ENCODE measurements at regions not wholly inside any gene's neighbourhood (a gene's known extent, or its start where the extent isn't known, plus 50 kb on each side); places are given as distances from the start of the nearest gene placed in this dataset.

GRCh38 chr19:30120860-30121484 lies 178.9 kb downstream of the URI1 start:
- Mint-ChIP-seq H3K27me3 (no peaks in the 10 kb centered on the region), H3K4me1 (no peaks in the 10 kb centered on the region), H3K9me3 (no peaks in the 10 kb centered on the region), H3K4me3 (no peak overlapping the region), H3K36me3 (ENCODE audit: low read depth) (no peaks in the 10 kb centered on the region), H3K27ac (no peak overlapping the region)
- TF ChIP-seq CTCF (IDR thresholded peaks at IDR 0.05), result no peak
- ATAC-seq (ENCODE audit: low read depth) (no peak), DNase-seq (no peak)
- intact Hi-C loops (cut with micrococcal nuclease), result no loop called here
- ChIA-PET CTCF (no interaction called here), POLR2A (no interaction called here)

GRCh38 chr19:30122431-30122830 lies 180.4 kb downstream of the URI1 start:
- no peak overlapping the region for H3K27ac Mint-ChIP-seq
- DNase-seq (no peak), ATAC-seq (ENCODE audit: low read depth) (no peak)
- no peaks in the 10 kb centered on the region for H3K9me3 Mint-ChIP-seq
- no peaks in the 10 kb centered on the region for H3K4me1 Mint-ChIP-seq
- ChIA-PET POLR2A (no interaction called here), CTCF (no interaction called here)
- H3K36me3 Mint-ChIP-seq (ENCODE audit: low read depth), result no peaks in the 10 kb centered on the region
- intact Hi-C loops (cut with micrococcal nuclease), result no loop called here
- H3K27me3 Mint-ChIP-seq, result no peaks in the 10 kb centered on the region
- no peak for TF ChIP-seq CTCF (IDR thresholded peaks at IDR 0.05)
- H3K4me3 Mint-ChIP-seq, result no peak overlapping the region

GRCh38 chr19:30123119-30123518 lies 181.1 kb downstream of the URI1 start:
- no peak for ATAC-seq (ENCODE audit: low read depth)
- no peaks in the 10 kb centered on the region for H3K27me3 Mint-ChIP-seq
- no peak overlapping the region for H3K4me3 Mint-ChIP-seq
- H3K36me3 Mint-ChIP-seq (ENCODE audit: low read depth), result no peaks in the 10 kb centered on the region
- ChIA-PET POLR2A (no interaction called here), CTCF (no interaction called here)
- no peaks in the 10 kb centered on the region for H3K4me1 Mint-ChIP-seq
- DNase-seq, result no peak
- H3K9me3 Mint-ChIP-seq, result no peaks in the 10 kb centered on the region
- intact Hi-C loops (cut with micrococcal nuclease), result no loop called here
- no peak overlapping the region for H3K27ac Mint-ChIP-seq
- no peak for TF ChIP-seq CTCF (IDR thresholded peaks at IDR 0.05)

- intact Hi-C loops (cut with micrococcal nuclease), result no loop called here
- H3K27ac Mint-ChIP-seq, result no peak overlapping the region
- no peaks in the 10 kb centered on the region for H3K36me3 Mint-ChIP-seq (ENCODE audit: low read depth)
- no peak for TF ChIP-seq CTCF (IDR thresholded peaks at IDR 0.05)
- ATAC-seq (ENCODE audit: low read depth) (no peak), DNase-seq (no peak)
- ChIA-PET POLR2A (no interaction called here), CTCF (no interaction called here)
- no peak overlapping the region for H3K4me3 Mint-ChIP-seq
- H3K4me1 Mint-ChIP-seq, result no peaks in the 10 kb centered on the region
- H3K9me3 Mint-ChIP-seq, result no peaks in the 10 kb centered on the region
- H3K27me3 Mint-ChIP-seq, result no peaks in the 10 kb centered on the region
Measured at GRCh38 chr19:30123611-30124010, 181.6 kb downstream of the URI1 start.

GRCh38 chr19:30128211-30128610 lies 186.2 kb downstream of the URI1 start:
- H3K4me1 Mint-ChIP-seq, result no peaks in the 10 kb centered on the region
- ChIA-PET POLR2A (no interaction called here), CTCF (no interaction called here)
- no peaks in the 10 kb centered on the region for H3K36me3 Mint-ChIP-seq (ENCODE audit: low read depth)
- peaks cover 4% of the 10 kb centered on the region for H3K9me3 Mint-ChIP-seq
- ATAC-seq (ENCODE audit: low read depth), result no peak
- TF ChIP-seq CTCF (IDR thresholded peaks at IDR 0.05), result no peak
- no peak overlapping the region for H3K27ac Mint-ChIP-seq
- intact Hi-C loops (cut with micrococcal nuclease), result no loop called here
- no peak for DNase-seq
- H3K4me3 Mint-ChIP-seq, result no peak overlapping the region
- no peaks in the 10 kb centered on the region for H3K27me3 Mint-ChIP-seq
